ENCODE measurements at regions not wholly inside any gene's neighbourhood (a gene's known extent, or its start where the extent isn't known, plus 50 kb on each side); places are given as distances from the start of the nearest gene placed in this dataset.

DNA sequence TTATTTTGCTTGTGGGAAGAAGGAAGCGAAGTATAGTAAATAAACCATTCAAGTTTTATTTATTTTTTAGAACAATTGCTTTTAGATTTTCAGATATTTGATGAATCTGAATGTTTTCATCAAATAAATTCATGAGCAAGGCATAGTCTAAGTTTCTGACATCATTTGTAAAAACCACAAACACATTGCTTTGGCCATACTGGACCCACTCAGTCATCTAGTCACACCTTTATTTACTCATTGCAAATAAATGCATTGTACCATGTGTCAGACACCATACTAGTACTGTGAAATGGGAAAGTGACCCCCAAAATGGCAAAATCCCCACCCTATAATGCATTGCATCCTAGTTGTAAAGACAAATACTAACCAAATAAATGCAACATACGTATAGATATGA lies 449.1 kb upstream of the SMIM31 start (continued):
- TF ChIP-seq, protein P1, sequence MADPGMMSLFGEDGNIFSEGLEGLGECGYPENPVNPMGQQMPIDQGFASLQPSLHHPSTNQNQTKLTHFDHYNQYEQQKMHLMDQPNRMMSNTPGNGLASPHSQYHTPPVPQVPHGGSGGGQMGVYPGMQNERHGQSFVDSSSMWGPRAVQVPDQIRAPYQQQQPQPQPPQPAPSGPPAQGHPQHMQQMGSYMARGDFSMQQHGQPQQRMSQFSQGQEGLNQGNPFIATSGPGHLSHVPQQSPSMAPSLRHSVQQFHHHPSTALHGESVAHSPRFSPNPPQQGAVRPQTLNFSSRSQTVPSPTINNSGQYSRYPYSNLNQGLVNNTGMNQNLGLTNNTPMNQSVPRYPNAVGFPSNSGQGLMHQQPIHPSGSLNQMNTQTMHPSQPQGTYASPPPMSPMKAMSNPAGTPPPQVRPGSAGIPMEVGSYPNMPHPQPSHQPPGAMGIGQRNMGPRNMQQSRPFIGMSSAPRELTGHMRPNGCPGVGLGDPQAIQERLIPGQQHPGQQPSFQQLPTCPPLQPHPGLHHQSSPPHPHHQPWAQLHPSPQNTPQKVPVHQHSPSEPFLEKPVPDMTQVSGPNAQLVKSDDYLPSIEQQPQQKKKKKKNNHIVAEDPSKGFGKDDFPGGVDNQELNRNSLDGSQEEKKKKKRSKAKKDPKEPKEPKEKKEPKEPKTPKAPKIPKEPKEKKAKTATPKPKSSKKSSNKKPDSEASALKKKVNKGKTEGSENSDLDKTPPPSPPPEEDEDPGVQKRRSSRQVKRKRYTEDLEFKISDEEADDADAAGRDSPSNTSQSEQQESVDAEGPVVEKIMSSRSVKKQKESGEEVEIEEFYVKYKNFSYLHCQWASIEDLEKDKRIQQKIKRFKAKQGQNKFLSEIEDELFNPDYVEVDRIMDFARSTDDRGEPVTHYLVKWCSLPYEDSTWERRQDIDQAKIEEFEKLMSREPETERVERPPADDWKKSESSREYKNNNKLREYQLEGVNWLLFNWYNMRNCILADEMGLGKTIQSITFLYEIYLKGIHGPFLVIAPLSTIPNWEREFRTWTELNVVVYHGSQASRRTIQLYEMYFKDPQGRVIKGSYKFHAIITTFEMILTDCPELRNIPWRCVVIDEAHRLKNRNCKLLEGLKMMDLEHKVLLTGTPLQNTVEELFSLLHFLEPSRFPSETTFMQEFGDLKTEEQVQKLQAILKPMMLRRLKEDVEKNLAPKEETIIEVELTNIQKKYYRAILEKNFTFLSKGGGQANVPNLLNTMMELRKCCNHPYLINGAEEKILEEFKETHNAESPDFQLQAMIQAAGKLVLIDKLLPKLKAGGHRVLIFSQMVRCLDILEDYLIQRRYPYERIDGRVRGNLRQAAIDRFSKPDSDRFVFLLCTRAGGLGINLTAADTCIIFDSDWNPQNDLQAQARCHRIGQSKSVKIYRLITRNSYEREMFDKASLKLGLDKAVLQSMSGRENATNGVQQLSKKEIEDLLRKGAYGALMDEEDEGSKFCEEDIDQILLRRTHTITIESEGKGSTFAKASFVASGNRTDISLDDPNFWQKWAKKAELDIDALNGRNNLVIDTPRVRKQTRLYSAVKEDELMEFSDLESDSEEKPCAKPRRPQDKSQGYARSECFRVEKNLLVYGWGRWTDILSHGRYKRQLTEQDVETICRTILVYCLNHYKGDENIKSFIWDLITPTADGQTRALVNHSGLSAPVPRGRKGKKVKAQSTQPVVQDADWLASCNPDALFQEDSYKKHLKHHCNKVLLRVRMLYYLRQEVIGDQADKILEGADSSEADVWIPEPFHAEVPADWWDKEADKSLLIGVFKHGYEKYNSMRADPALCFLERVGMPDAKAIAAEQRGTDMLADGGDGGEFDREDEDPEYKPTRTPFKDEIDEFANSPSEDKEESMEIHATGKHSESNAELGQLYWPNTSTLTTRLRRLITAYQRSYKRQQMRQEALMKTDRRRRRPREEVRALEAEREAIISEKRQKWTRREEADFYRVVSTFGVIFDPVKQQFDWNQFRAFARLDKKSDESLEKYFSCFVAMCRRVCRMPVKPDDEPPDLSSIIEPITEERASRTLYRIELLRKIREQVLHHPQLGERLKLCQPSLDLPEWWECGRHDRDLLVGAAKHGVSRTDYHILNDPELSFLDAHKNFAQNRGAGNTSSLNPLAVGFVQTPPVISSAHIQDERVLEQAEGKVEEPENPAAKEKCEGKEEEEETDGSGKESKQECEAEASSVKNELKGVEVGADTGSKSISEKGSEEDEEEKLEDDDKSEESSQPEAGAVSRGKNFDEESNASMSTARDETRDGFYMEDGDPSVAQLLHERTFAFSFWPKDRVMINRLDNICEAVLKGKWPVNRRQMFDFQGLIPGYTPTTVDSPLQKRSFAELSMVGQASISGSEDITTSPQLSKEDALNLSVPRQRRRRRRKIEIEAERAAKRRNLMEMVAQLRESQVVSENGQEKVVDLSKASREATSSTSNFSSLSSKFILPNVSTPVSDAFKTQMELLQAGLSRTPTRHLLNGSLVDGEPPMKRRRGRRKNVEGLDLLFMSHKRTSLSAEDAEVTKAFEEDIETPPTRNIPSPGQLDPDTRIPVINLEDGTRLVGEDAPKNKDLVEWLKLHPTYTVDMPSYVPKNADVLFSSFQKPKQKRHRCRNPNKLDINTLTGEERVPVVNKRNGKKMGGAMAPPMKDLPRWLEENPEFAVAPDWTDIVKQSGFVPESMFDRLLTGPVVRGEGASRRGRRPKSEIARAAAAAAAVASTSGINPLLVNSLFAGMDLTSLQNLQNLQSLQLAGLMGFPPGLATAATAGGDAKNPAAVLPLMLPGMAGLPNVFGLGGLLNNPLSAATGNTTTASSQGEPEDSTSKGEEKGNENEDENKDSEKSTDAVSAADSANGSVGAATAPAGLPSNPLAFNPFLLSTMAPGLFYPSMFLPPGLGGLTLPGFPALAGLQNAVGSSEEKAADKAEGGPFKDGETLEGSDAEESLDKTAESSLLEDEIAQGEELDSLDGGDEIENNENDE (IDR thresholded peaks at IDR 0.05; ENCODE audit: insufficient replicate concordance, low read length): no peak
- TF ChIP-seq TAF1 (IDR thresholded peaks at IDR 0.05; ENCODE audit: low read depth, low read length) (no peak), BACH1 (IDR thresholded peaks at IDR 0.05; ENCODE audit: low read length) (no peak), RXRA (IDR thresholded peaks at IDR 0.05; ENCODE audit: insufficient read depth, low read depth, low read length) (no peak), GABPA (IDR thresholded peaks at IDR 0.05; ENCODE audit: borderline replicate concordance, insufficient read depth, low read length) (no peak), CEBPB (IDR thresholded peaks at IDR 0.05; ENCODE audit: low read depth, low read length) (no peak), SP4 (IDR thresholded peaks at IDR 0.05; ENCODE audit: low read length) (no peak), HDAC2 (IDR thresholded peaks at IDR 0.05; ENCODE audit: borderline replicate concordance in 1 of 2, low read depth in 2 of 2, low read length in 2 of 2) (no peak), SIN3A (conservative IDR thresholded peaks at IDR 0.05 in 1 of 2, IDR thresholded peaks at IDR 0.05 in 1 of 2; ENCODE audit: low read depth in 1 of 2, low read length in 2 of 2) (no peak), RBBP5 (IDR thresholded peaks at IDR 0.05; ENCODE audit: borderline replicate concordance, low read depth, low read length) (no peak), SIRT6 (IDR thresholded peaks at IDR 0.05; ENCODE audit: low read length) (no peak), CHD1 (IDR thresholded peaks at IDR 0.05; ENCODE audit: low read depth, low read length) (no peak), MAFK (IDR thresholded peaks at IDR 0.05; ENCODE audit: low read depth, low read length) (no peak)

All from H1 (cell line).